Esophagus squamous epithelium (tissue), 5 donors: ENCODE measurements at regions not wholly inside any gene's neighbourhood (a gene's known extent, or its start where the extent isn't known, plus 50 kb on each side); places are given as distances from the start of the nearest gene placed in this dataset.

Experiments
- DNase-seq: peaks from one replicate; lab custom pipeline; 2025; lab: John Stamatoyannopoulos, UW
- H3K27ac ChIP-seq, 4 donors: fragments of 200-600 bp; sonication (generic); one replicate each; pipeline ENCODE4 v1.5.1; 2016 to 2019; ENCODE audit warnings: mild to moderate bottlenecking in 1 of 4
- H3K27me3 ChIP-seq, 4 donors: fragments of 200-600 bp; sonication (generic); 1 replicate in 3 of 4; 2 replicates in 1 of 4; pipeline versions ENCODE4 v1.5.1 to v1.6.0; 2017 to 2021; ENCODE audit warnings: antibody characterized with exemption in 1 of 4
- H3K36me3 ChIP-seq, 3 donors: fragments of 200-600 bp; sonication (generic); one replicate each; pipeline ENCODE4 v1.5.1; 2016 to 2019
- H3K4me1 ChIP-seq, 3 donors: fragments of 200-600 bp; sonication (generic); one replicate each; pipeline ENCODE4 v1.5.1; 2017 to 2019
- H3K4me3 ChIP-seq, 4 donors: fragments of 200-600 bp; sonication (generic); 1 replicate in 3 of 4; 2 replicates in 1 of 4; pipeline ENCODE4 v1.5.1; 2016 to 2019; ENCODE audit warnings: mild to moderate bottlenecking in 2 of 4, moderate library complexity in 1 of 4
- H3K9me3 ChIP-seq, 3 donors: fragments of 200-600 bp; sonication (generic); one replicate each; pipeline ENCODE4 v1.5.1; 2016 to 2019
- POLR2A ChIP-seq, 4 donors: fragments of 450-650 bp; IDR thresholded peaks; one replicate each; pipeline ENCODE4 v1.6.1; 2017; ENCODE audit warnings: antibody characterized with exemption in 4 of 4, mild to moderate bottlenecking in 4 of 4, moderate library complexity in 3 of 4
- WGBS, 2 donors: methylation state at CpG; one replicate each; pipeline ENCODE4 v1.1.5; 2018; 5-methylcytosine and 5-hydroxymethylcytosine counted together
- intact Hi-C: fragments of 100-400 bp; cut with DNase I; formaldehyde crosslinking; loops from one replicate; pipeline ENCODE4 v1.15.0; 2022
- TF ChIP-seq, protein P1 (sequence below), 6 experiments: fragments of 450-650 bp in 4 of 6; fragments of 200-600 bp in 2 of 6; sonication (generic) in 2 of 6; IDR thresholded peaks; one replicate each; pipeline ENCODE4 v1.5.1; 2016 to 2019; ENCODE audit warnings: antibody characterized with exemption in 6 of 6, mild to moderate bottlenecking in 4 of 6, moderate library complexity in 4 of 6
- donor health status: DM: yes; HTN: yes; CAD: no.

DNA sequence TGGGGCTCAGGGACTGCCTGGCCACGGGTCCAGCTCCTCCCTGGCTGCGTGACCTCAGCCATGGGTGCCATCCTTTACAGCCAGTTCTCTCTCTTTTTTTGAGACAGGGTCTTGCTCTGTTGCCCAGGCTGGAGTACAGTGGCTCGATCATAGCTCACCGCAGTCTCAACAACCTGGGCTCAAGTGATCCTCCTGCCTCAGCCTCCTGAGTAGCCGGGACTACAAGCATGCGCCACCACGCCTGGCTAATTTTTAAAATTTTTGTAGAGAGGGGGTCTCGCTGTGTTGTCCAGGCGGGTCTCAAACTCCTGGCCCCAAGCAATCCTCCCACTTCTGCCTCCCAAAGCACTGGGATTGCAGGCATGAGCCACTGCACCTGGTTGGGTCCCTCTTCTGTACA, 75.4 kb downstream of the PTPRS start:
- H3K4me1 ChIP-seq = peaks cover 3 to 28% (median 9%) of the 10 kb centered on the region in 3 donors
- peaks cover 0 to 50% (median 0%) of the 10 kb centered on the region in 3 donors for H3K36me3 ChIP-seq
- WGBS, 2 donors = 81 to 92% methylated on average over 8 to 9 of the region's 9 CpGs
- DNase-seq = no peak
- intact Hi-C loops = no loop called here
- TF ChIP-seq, protein P1, sequence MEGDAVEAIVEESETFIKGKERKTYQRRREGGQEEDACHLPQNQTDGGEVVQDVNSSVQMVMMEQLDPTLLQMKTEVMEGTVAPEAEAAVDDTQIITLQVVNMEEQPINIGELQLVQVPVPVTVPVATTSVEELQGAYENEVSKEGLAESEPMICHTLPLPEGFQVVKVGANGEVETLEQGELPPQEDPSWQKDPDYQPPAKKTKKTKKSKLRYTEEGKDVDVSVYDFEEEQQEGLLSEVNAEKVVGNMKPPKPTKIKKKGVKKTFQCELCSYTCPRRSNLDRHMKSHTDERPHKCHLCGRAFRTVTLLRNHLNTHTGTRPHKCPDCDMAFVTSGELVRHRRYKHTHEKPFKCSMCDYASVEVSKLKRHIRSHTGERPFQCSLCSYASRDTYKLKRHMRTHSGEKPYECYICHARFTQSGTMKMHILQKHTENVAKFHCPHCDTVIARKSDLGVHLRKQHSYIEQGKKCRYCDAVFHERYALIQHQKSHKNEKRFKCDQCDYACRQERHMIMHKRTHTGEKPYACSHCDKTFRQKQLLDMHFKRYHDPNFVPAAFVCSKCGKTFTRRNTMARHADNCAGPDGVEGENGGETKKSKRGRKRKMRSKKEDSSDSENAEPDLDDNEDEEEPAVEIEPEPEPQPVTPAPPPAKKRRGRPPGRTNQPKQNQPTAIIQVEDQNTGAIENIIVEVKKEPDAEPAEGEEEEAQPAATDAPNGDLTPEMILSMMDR (IDR thresholded peaks at IDR 0.05) = no peak
- TF ChIP-seq POLR2A (IDR thresholded peaks at IDR 0.05) = no peak
- no peaks in the 10 kb centered on the region for H3K27me3 ChIP-seq
- no peaks in the 10 kb centered on the region for H3K9me3 ChIP-seq
- H3K4me3 ChIP-seq = no peak overlapping the region
- H3K27ac ChIP-seq = no peak overlapping the region

DNA sequence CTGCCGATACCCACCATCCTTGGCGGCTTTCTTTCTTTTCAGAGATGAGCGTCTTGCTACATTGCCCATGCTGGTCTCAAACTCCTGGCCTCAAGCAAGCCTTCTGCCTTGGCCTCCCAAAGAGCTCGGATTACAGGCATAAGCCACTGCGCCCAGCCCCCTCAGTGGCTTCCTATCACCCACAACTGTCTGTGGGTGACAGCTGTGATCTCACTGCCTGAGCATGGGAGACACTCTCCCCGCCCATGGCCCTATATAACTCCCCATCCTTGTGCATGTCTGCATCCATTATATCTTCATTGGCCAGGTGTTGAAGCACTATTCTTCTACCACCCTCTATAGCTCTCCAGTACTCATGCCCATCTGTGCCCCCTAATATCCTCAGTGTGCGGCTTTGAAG, 76.2 kb downstream of the PTPRS start:
- Histone ChIP-seq H3K27me3 (no peaks in the 10 kb centered on the region), H3K9me3 (no peaks in the 10 kb centered on the region), H3K36me3 (peaks cover 0 to 44% (median 0%) of the 10 kb centered on the region in 3 donors), H3K4me1 (peaks cover 3 to 36% (median 10%) of the 10 kb centered on the region in 3 donors), H3K4me3 (no peak overlapping the region), H3K27ac (no peak overlapping the region)
- intact Hi-C loops = no loop called here
- DNase-seq = no peak
- TF ChIP-seq POLR2A (IDR thresholded peaks at IDR 0.05) = no peak
- WGBS, 2 donors = 89 to 96% methylated on average over 7 of the region's 7 CpGs

DNA sequence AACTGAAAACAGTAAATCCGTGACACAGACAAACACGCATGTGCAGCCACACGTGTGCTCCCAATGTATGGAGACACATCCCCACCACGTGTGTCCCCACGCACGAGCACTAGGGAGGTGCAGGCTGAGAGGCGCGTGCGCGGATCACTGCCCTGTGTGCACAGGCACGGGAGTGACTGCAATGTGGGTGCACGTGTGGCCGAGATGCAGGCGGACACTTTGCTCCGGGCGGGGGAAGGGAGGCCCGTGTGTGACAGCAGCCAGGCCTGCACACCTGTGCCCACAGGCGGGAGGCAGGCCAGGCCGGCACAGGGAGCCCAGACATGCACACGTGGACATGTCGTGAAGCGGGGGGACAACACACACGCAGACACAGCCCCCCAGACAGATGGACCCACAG, 77.0 kb downstream of the PTPRS start:
- WGBS, 2 donors = 74 to 85% methylated on average over 12 to 17 of the region's 23 CpGs
- Histone ChIP-seq H3K27ac (no peak overlapping the region), H3K36me3 (peaks cover 0 to 44% (median 0%) of the 10 kb centered on the region in 3 donors), H3K4me3 (no peak overlapping the region), H3K27me3 (no peaks in the 10 kb centered on the region), H3K9me3 (no peaks in the 10 kb centered on the region), H3K4me1 (peaks cover 3 to 43% (median 10%) of the 10 kb centered on the region in 3 donors)
- intact Hi-C loops = no loop called here
- no peak for DNase-seq
- TF ChIP-seq, protein P1 (IDR thresholded peaks at IDR 0.05) = no peak
- TF ChIP-seq POLR2A (IDR thresholded peaks at IDR 0.05) = no peak

DNA sequence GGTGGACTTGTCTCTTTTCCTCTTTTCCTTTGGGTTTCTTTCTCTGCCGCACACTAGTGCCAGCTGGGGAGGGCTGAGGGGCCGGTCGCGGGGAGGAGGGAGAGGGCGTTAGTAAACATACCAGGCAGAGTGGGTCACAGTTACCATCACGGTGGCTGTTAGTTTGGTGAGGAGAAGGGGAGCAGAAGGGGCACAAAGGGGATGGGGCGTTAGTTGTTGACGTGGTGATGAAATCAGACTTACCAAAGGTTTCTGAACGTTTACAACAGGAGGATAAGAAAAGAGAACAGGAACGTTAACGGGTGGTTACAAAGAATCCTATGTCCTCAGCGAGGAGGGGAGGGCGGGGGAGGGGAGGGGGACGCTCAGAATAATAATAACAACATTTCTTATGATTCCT, 77.9 kb downstream of the PTPRS start:
- no peak for DNase-seq
- Histone ChIP-seq H3K36me3 (peaks cover 0 to 51% (median 0%) of the 10 kb centered on the region in 3 donors), H3K9me3 (no peaks in the 10 kb centered on the region), H3K27ac (peak overlapping the region in 2 of 4 donors; percentile 88 to 93), H3K4me3 (no peak overlapping the region), H3K4me1 (peaks cover 3 to 43% (median 10%) of the 10 kb centered on the region in 3 donors), H3K27me3 (no peaks in the 10 kb centered on the region)
- intact Hi-C loops = no loop called here
- TF ChIP-seq, protein P1 (IDR thresholded peaks at IDR 0.05) = no peak
- TF ChIP-seq POLR2A (IDR thresholded peaks at IDR 0.05) = no peak
- 59 to 68% methylated on average over 12 to 13 of the region's 14 CpGs for WGBS, 2 donors

DNA sequence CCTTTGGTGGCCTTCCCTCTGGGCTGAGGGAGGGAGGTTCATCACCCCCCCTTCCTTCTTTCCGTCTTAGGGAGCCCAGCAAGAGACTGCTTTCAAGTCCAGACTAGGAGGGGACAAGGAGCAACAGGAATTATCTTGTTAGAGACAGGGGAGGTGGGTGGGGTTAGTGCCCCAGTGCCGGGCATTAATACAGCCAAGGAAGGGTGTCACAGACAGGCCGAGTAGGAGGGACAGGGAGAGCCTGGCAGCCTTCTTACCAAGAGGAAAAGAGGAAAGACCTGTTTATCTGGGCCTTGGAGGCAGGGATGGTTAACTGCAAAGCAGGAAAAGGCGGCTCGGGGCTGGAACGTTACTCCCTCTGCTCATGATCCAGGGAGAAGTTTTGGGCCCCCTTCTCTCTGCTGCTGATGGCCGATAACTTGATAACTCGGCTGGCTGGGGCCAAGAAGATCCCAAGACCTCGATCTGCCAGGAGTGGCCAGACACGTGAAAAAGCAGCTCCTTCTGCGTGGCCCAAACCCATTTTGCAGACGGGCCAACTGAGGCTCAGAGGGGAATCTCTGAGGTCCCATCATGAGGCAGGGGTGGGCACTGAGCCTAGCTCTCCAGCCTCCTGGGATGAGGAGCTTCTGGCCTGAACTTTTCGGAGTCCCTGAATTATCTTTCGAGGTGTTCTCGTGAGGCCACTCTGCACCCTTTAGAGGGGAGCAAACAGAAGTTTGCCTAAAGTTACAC, 79.3 kb downstream of the PTPRS start:
- intact Hi-C loops = no loop called here
- no peak for TF ChIP-seq POLR2A (IDR thresholded peaks at IDR 0.05)
- TF ChIP-seq, protein P1 (IDR thresholded peaks at IDR 0.05) = no peak
- Histone ChIP-seq H3K27ac (peak overlapping the region; percentile 76 to 93 (median 86)), H3K9me3 (peaks cover 0 to 6% (median 4%) of the 10 kb centered on the region in 3 donors), H3K27me3 (no peaks in the 10 kb centered on the region), H3K4me3 (peak overlapping the region in 2 of 4 donors; percentile 1 to 12), H3K36me3 (peaks cover 8 to 65% (median 10%) of the 10 kb centered on the region in 3 donors), H3K4me1 (peaks cover 3 to 43% (median 10%) of the 10 kb centered on the region in 3 donors)
- 38 to 47% methylated on average over 6 to 12 of the region's 15 CpGs for WGBS, 2 donors
- no peak for DNase-seq
